Epidermal melanocyte (primary cell): ENCODE measurements at regions not wholly inside any gene's neighbourhood (a gene's known extent, or its start where the extent isn't known, plus 50 kb on each side); places are given as distances from the start of the nearest gene placed in this dataset.
"Not testable (repeated sequence)": the region's sequence is repeated elsewhere in the genome, so short reads cannot be mapped to it uniquely, and the experiment has no call there.

Experiments
- DNase-seq: peaks from one replicate; pipeline ENCODE4 v3.0.0; 2011; ENCODE audit warnings: low spot score; ENCODE audit not compliant: insufficient read length

- no peak for DNase-seq
These were observed 95.7 kb upstream of the TSHZ3 start for GRCh38 chr19:31444931-31445330.

GRCh38 chr19:31445406-31445805 lies 96.2 kb upstream of the TSHZ3 start:
- DNase-seq: no peak

- peak; percentile 37 for DNase-seq
These were observed 99.0 kb upstream of the TSHZ3 start for GRCh38 chr19:31448221-31448657.

- no peak for DNase-seq
These were observed 100.1 kb upstream of the TSHZ3 start for GRCh38 chr19:31449379-31449778.

- DNase-seq: no peak
These were observed 101.5 kb upstream of the TSHZ3 start for GRCh38 chr19:31450696-31451095.

- no peak for DNase-seq
These were observed 102.6 kb upstream of the TSHZ3 start for GRCh38 chr19:31451686-31452330.

- no peak for DNase-seq
These were observed 110.2 kb upstream of the TSHZ3 start for GRCh38 chr19:31459430-31459829.

GRCh38 chr19:31461814-31462539 lies 112.7 kb upstream of the TSHZ3 start:
- no peak for DNase-seq

GRCh38 chr19:31470229-31470939 lies 121.1 kb upstream of the TSHZ3 start:
- no peak for DNase-seq

GRCh38 chr19:31470952-31471351 lies 121.7 kb upstream of the TSHZ3 start:
- DNase-seq: no peak

GRCh38 chr19:31478241-31478640 lies 129.0 kb upstream of the TSHZ3 start:
- no peak for DNase-seq

- DNase-seq: no peak
These were observed 134.1 kb upstream of the TSHZ3 start for GRCh38 chr19:31483226-31483857.

GRCh38 chr19:31484858-31485410 lies 135.7 kb upstream of the TSHZ3 start:
- DNase-seq: not testable (repeated sequence)

- DNase-seq: no peak
These were observed 136.2 kb upstream of the TSHZ3 start for GRCh38 chr19:31485472-31485871.

- DNase-seq: no peak
These were observed 142.0 kb upstream of the TSHZ3 start for GRCh38 chr19:31491242-31491641.

GRCh38 chr19:31492050-31492449 lies 142.8 kb upstream of the TSHZ3 start:
- no peak for DNase-seq

- no peak for DNase-seq
These were observed 146.8 kb upstream of the TSHZ3 start for GRCh38 chr19:31496076-31496475.

- DNase-seq: no peak
These were observed 148.5 kb upstream of the TSHZ3 start for GRCh38 chr19:31497709-31498108.

GRCh38 chr19:31498781-31499180 lies 149.5 kb upstream of the TSHZ3 start:
- no peak for DNase-seq

- DNase-seq: no peak
These were observed 150.3 kb upstream of the TSHZ3 start for GRCh38 chr19:31499281-31500196.
